Right lobe of liver (tissue), 6 donors: ENCODE measurements at regions not wholly inside any gene's neighbourhood (a gene's known extent, or its start where the extent isn't known, plus 50 kb on each side); places are given as distances from the start of the nearest gene placed in this dataset.
A peak's percentile ranks its signal among the peaks of the same experiment; 100 is the strongest.
"Not testable (repeated sequence)": the region's sequence is repeated elsewhere in the genome, so short reads cannot be mapped to it uniquely, and the experiment has no call there.

Source experiments
- ATAC-seq, 4 donors: fragments of 200-7000 bp; cut with Tn5 transposase; one replicate each; pipeline ENCODE4 v1.9.1; 2020; ENCODE audit warnings: mild to moderate bottlenecking in 4 of 4, moderate library complexity in 4 of 4
- DNase-seq, 3 donors: peaks; one replicate each; pipeline ENCODE4 v3.0.0-alpha.2; 2020
- H3K27ac ChIP-seq, 3 donors: fragments of 200-600 bp; one replicate each; pipeline ENCODE4 v1.8.0; 2022
- H3K27me3 ChIP-seq, 2 donors: fragments of 200-600 bp; one replicate each; pipeline ENCODE4 v1.8.0; 2022
- H3K36me3 ChIP-seq, 4 donors: fragments of 200-600 bp; sonication (generic) in 1 of 4; one replicate each; pipeline versions ENCODE4 v1.5.1 to v1.8.0; 2017 to 2022; ENCODE audit warnings: control low read depth in 1 of 4
- H3K4me1 ChIP-seq, 4 donors: fragments of 200-600 bp; sonication (generic) in 1 of 4; one replicate each; pipeline versions ENCODE4 v1.5.1 to v1.8.0; 2017 to 2022; ENCODE audit warnings: control low read depth in 1 of 4
- H3K4me3 ChIP-seq, 3 donors: fragments of 200-600 bp; one replicate each; pipeline ENCODE4 v1.8.0; 2022
- H3K9me3 ChIP-seq, 4 donors: fragments of 200-600 bp; sonication (generic) in 1 of 4; one replicate each; pipeline versions ENCODE4 v1.5.1 to v1.8.0; 2017 to 2022; ENCODE audit warnings: control low read depth in 1 of 4
- POLR2A ChIP-seq: fragments of 450-650 bp; IDR thresholded peaks from one replicate; pipeline ENCODE4 v1.6.1; 2017; ENCODE audit warnings: antibody characterized with exemption, mild to moderate bottlenecking
- WGBS: methylation state at CpG from one replicate; pipeline ENCODE4 v1.1.6; 2018; ENCODE audit warnings: low coverage, low lambda C conversion rate; ENCODE audit not compliant: insufficient coverage; ENCODE audit errors: missing lambda C conversion rate; 5-methylcytosine and 5-hydroxymethylcytosine counted together
- intact Hi-C, 2 donors: fragments of 100-400 bp; cut with DNase I; formaldehyde crosslinking; loops; one replicate each; pipeline versions ENCODE4 v1.11.2 to v1.14.1; 2022
- TF ChIP-seq, protein P1 (sequence below), 4 donors: fragments of 200-600 bp in 3 of 4; fragments of 450-650 bp in 1 of 4; IDR thresholded peaks; one replicate each; pipeline versions ENCODE4 v1.5.1 to v1.8.0; 2016 to 2022; ENCODE audit warnings: antibody characterized with exemption in 4 of 4, mild to moderate bottlenecking in 2 of 4
- donor health status: DM: no; HTN: yes; CAD: no.
- donor health status: DM: no; HTN: no; CAD: no.
- donor health status: DM: no; HTN: no; CAD: no.
- donor health status: DM: no; HTN: yes; CAD: no.
- donor health status: DM: no; HTN: yes; CAD: no.

GRCh38 chr1:105459759-105460158 is 1596.7 kb upstream of the PRMT6 start:
- Histone ChIP-seq H3K4me1 (no peaks in the 10 kb centered on the region), H3K9me3 (no peaks in the 10 kb centered on the region), H3K36me3 (no peaks in the 10 kb centered on the region), H3K27ac (no peak overlapping the region), H3K4me3 (no peak overlapping the region), H3K27me3 (no peaks in the 10 kb centered on the region)
- intact Hi-C loops, result no loop called here
- no peak for DNase-seq
- TF ChIP-seq POLR2A, result no peak
- TF ChIP-seq, protein P1, sequence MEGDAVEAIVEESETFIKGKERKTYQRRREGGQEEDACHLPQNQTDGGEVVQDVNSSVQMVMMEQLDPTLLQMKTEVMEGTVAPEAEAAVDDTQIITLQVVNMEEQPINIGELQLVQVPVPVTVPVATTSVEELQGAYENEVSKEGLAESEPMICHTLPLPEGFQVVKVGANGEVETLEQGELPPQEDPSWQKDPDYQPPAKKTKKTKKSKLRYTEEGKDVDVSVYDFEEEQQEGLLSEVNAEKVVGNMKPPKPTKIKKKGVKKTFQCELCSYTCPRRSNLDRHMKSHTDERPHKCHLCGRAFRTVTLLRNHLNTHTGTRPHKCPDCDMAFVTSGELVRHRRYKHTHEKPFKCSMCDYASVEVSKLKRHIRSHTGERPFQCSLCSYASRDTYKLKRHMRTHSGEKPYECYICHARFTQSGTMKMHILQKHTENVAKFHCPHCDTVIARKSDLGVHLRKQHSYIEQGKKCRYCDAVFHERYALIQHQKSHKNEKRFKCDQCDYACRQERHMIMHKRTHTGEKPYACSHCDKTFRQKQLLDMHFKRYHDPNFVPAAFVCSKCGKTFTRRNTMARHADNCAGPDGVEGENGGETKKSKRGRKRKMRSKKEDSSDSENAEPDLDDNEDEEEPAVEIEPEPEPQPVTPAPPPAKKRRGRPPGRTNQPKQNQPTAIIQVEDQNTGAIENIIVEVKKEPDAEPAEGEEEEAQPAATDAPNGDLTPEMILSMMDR (IDR thresholded peaks at IDR 0.05), result no peak
- peak in 1 of 4 donors; percentile 16 for ATAC-seq

GRCh38 chr1:105462308-105462707 is 1594.2 kb upstream of the PRMT6 start:
- no peaks in the 10 kb centered on the region for H3K27me3 ChIP-seq
- H3K4me3 ChIP-seq, result no peak overlapping the region
- intact Hi-C loops, result no loop called here
- ATAC-seq (no peak), DNase-seq (no peak)
- no peaks in the 10 kb centered on the region for H3K36me3 ChIP-seq
- H3K9me3 ChIP-seq, result no peaks in the 10 kb centered on the region
- TF ChIP-seq, protein P1 (IDR thresholded peaks at IDR 0.05), result no peak
- TF ChIP-seq POLR2A, result no peak
- 38% methylated on average over 2 of the region's 2 CpGs for WGBS
- H3K27ac ChIP-seq, result no peak overlapping the region
- H3K4me1 ChIP-seq, result no peaks in the 10 kb centered on the region

GRCh38 chr1:105467549-105467948 is 1588.9 kb upstream of the PRMT6 start:
- DNase-seq (no peak), ATAC-seq (no peak)
- intact Hi-C loops, result no loop called here
- no peaks in the 10 kb centered on the region for H3K4me1 ChIP-seq
- H3K9me3 ChIP-seq, result no peaks in the 10 kb centered on the region
- no peaks in the 10 kb centered on the region for H3K36me3 ChIP-seq
- no peaks in the 10 kb centered on the region for H3K27me3 ChIP-seq
- H3K4me3 ChIP-seq, result no peak overlapping the region
- no peak for TF ChIP-seq POLR2A
- TF ChIP-seq, protein P1 (IDR thresholded peaks at IDR 0.05), result no peak
- H3K27ac ChIP-seq, result no peak overlapping the region

- H3K9me3 ChIP-seq, H3K36me3 ChIP-seq, DNase-seq, ATAC-seq, intact Hi-C loops, H3K4me3 ChIP-seq, H3K27me3 ChIP-seq, H3K27ac ChIP-seq, H3K4me1 ChIP-seq: not testable (repeated sequence)
- WGBS, result 47% methylated on average over 7 of the region's 7 CpGs
Observed at GRCh38 chr1:105470541-105470940, 1585.9 kb upstream of the PRMT6 start.

- Histone ChIP-seq H3K9me3 (no peaks in the 10 kb centered on the region), H3K27me3 (no peaks in the 10 kb centered on the region), H3K27ac (no peak overlapping the region), H3K36me3 (no peaks in the 10 kb centered on the region), H3K4me3 (no peak overlapping the region), H3K4me1 (no peaks in the 10 kb centered on the region)
- TF ChIP-seq, protein P1 (IDR thresholded peaks at IDR 0.05), result no peak
- no peak for TF ChIP-seq POLR2A
- intact Hi-C loops, result no loop called here
- DNase-seq (no peak), ATAC-seq (no peak)
Observed at GRCh38 chr1:105483436-105483835, 1573.0 kb upstream of the PRMT6 start.
